GF-D8 (cell line): ENCODE measurements at regions not wholly inside any gene's neighbourhood (a gene's known extent, or its start where the extent isn't known, plus 50 kb on each side); places are given as distances from the start of the nearest gene placed in this dataset.
"Not testable (repeated sequence)": the region's sequence is repeated elsewhere in the genome, so short reads cannot be mapped to it uniquely, and the experiment has no call there.

ENCODE experiments used
- DNase-seq: peaks from one replicate; lab custom pipeline; 2025; lab: John Stamatoyannopoulos, UW

GRCh38 chr17:71782021-71782420 is 338.8 kb upstream of the SOX9 start:
- DNase-seq: not testable (repeated sequence)

DNA sequence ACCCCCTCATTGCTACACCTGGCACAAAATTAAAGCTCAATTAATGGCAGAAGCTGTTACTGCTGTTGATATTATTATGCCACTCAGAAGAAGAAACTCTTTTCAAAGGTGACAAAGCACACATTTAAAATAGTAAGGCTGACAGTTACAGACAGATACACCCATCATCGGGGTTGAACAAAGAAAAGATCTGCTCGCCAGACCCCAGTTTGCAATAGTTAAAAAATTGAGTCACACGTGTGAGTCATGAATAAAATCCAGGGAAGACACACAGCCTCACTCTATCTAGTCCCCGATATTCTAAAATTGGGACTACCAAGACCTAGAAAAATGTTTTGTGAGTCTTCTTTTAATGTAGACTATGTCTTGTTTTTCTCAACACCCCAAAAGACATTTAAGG is 330.0 kb upstream of the SOX9 start:
- no peak for DNase-seq

- DNase-seq: no peak
Observed at GRCh38 chr17:71791311-71791710, 329.5 kb upstream of the SOX9 start.

DNA sequence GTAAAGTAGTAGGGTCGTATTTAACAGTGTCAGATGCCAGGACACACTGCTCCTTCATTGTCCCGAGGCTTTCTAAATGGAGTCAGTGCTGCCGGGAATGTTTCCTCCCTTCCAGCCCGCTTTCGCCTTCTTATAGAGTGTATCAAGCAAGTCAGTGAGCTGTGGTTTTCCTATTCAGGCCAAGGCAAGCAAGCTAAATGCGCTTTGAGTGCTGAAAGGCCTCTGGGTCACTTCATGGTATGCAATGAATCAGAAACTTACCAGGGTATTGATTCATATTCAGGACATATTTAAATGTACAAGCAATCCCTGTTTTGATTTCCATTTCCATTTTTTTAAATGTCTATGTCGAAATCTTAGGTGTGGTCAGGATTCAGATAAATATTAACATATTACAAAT is 327.9 kb upstream of the SOX9 start:
- DNase-seq: no peak

GRCh38 chr17:71793518-71793917 is 327.3 kb upstream of the SOX9 start:
- DNase-seq: no peak

GRCh38 chr17:71798701-71799100 is 322.1 kb upstream of the SOX9 start:
- DNase-seq: no peak

DNA sequence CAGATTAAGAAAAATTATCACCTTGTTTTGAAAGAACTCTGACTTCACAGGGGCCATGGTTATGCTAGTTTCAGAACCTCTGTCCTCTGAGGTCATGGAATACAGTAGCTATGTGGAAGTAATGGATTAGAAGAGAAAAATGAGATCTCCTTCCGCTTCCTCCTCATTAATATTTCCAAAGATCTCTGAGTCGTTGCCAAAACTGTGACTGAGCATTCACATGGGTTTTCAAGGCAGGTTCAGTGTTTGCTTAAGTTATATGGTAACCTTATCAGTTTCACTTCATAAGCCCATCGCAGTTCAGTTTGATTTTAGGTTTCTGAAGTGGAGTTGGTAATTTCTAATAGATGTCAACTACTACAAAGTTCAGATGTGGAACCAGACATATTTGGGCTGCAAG is 321.2 kb upstream of the SOX9 start:
- no peak for DNase-seq

DNA sequence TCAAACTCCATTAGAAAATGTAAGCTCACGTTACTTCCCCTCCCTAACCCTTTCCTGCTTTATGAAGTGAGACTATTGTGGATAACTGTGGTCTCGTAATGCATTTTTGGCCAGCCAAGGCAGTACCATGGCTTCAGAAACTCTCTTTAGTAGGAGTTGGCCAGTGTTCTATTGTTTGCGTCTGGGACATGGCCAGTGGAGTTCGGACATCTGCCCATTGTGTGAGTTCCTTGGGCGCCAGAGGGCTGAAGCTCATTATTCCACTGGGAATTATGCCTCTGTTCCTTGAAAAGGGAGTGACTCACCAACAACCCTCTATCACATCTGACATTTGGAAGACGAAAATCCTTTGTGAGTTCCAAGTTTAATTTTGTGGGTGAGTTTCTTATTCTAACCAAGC is 319.5 kb upstream of the SOX9 start:
- DNase-seq: no peak

GRCh38 chr17:71802663-71803062 is 318.2 kb upstream of the SOX9 start:
- no peak for DNase-seq

DNA sequence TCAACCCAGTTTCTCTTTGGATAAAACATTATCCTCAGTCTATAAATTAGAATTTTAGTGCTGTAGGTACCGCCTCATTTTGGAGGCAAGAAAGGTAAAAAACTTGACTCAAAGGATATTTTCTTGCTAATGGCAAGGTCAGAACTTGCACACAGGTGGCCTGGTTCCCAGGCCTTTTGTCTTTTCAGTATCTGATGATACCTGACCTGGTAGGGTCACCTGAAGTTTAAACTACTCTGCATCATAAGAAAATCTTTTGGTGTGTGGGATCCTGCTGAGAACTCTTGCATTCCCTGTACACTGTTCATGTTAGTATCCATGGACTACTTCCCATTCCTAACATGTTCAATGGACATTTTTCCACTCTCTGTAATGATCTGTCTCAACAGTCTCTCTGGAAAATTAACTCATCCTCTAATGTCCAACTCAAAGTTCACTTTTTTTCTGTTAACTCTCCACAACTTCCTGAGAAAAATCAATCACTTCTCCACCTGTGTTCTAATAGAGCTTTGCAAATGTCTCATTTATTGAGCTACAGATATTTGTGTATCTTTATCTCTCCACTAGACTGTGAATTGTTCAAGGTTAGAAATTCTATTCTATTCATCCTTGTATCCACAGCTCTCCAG is 317.1 kb upstream of the SOX9 start:
- no peak for DNase-seq

DNA sequence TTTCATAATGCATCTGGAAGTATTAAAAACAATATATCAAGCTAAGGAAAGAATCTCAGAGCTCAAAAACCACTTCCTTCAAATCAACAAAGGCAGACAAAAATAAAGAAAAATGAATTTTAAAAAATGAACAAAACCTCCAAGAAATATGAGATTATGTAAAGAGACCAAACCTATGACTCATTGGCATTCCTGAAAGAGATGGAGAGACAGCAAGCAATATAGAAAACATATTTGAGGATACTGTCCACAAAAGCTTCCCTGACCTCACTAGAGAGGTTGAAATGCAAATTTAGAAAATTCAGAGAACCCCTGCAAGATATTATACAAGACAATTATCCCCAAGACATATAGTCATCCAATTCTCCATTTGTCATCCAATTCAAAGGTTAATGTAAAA is 311.3 kb upstream of the SOX9 start:
- DNase-seq: no peak

DNA sequence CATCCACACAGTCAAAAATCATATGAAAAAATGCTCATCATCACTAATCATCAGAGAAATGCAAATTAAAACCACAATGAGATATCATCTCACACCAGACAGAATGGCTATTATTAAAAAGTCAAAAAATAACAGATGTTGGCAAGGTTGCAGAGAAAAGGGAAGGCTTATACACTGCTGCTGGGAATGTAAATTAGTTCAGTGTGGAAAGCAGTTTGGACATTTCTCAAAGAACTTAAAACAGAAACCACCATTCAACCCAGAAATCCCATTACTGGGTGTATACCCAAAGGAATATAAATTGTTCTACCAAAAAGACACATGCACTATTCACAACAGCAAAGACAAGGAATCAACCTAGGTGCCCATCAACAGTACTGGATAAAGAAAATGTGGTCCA is 307.0 kb upstream of the SOX9 start:
- not testable (repeated sequence) for DNase-seq

GRCh38 chr17:71821511-71821910 is 299.3 kb upstream of the SOX9 start:
- no peak for DNase-seq

GRCh38 chr17:71824671-71825070 is 296.1 kb upstream of the SOX9 start:
- DNase-seq: no peak

DNA sequence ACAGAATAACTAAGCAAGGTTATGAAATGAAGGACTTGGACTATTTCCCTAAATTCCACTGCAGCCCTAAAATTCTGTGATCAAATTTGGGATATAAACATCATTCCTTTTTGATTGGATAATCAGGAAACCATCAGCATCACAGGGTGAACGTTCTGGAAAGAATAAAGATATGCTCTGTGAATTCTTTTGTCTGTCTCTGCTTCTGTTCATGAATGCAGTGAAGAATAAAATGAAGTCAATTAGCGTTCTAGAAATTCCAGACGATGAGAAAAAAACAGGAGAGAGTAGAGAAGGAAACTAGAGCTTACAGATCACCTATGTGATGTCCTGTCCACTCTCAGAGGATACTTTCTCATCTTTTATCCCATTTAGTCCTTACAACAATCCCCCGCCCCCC is 295.1 kb upstream of the SOX9 start:
- no peak for DNase-seq

DNA sequence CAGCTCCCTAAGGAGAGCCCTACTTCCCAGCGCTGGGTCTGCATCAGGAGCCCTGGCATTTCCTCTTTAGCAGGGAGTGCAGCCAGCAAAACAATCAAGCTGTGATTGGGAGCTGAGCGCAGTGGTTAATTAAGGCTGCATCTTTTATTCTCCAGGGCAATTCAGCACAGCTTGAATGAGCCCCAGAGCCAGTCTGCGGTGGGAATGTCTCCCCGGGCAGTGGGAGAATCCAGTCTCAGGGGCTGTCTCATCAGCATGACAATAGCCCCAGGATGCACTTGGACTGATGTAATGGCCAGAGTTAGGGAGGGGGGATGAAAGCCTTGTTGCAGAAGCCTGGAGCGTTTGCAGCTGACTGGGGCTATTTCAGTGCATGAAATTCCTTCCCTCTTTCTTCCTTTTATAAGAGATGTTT is 292.6 kb upstream of the SOX9 start:
- DNase-seq: no peak

DNA sequence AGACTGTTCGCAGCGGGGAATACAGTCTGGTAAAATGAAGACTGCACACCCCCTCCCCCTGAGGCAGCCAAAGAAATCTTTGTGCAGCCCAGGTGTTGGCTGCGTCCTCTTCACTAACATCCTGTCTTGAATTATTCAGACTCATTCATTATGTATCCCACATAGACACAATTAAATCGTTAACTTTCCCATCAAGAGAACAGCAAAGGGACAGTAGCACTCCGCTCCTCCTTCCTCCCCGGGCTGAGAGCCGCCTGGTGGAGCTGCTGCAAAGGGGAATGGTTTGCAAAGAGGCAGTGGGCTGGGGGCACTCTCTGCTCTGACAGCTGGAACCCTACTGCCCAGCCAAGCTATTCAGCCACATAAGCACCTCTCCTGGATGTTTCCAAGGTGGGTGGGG is 290.0 kb upstream of the SOX9 start:
- DNase-seq: no peak

DNA sequence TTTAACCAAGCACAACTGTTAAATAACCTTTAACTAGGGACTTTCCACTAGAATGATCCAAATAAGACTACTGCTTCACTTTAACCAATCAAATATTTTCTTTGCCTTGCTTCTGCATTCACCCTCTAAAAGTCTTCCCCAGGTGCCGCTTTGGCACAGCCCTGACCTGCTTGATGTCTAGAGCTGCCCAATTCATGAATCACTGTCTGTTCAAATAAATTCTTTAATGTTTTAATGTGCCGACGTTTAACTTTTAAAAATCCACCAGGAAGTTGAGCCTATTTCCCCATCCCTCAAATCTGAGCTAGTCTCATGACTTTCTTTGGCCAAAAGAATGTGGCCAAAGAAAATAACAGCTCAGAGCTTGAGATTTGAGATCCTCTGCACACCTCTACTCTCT is 277.8 kb upstream of the SOX9 start:
- DNase-seq: no peak

DNA sequence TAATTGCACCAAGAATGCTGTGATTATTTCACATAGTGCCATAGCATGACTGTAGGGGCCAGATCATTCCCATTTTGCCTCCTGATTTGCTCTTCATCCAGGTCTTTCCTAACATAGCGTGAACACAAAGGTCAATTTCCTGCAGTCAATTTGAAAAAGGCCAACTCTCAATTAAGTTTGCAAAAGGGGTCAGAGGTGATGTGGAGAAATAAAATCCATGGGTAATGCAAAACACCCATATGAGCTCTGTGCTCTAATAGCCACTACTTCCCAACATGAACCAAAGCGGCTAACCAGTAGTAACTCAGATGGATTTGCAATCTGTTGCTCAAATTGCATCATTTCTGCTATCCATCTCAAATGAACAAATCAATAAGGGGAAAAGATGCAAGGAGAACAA is 275.5 kb upstream of the SOX9 start:
- DNase-seq: no peak

GRCh38 chr17:71846561-71847110 is 274.2 kb upstream of the SOX9 start:
- DNase-seq: no peak

GRCh38 chr17:71849783-71850768 is 270.7 kb upstream of the SOX9 start:
- DNase-seq: no peak

DNA sequence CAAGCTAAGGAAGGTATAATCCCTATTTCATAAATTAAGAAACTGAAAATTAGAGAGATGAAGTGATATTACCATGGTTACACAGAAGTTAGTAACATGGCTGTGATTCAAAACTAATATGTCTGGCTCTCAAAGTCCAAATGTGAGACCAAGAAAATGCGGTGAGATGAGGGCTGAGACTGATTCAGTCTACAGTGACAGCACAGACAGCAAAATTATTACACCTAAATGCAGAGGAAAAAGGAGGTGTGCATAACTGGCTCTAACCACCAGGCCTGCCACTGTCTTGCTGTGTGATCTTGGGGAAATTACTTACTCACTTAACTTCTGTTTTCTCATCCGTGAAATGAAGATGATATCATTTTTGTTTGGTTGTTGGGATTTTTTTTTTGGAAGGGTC is 270.0 kb upstream of the SOX9 start:
- DNase-seq: no peak

DNA sequence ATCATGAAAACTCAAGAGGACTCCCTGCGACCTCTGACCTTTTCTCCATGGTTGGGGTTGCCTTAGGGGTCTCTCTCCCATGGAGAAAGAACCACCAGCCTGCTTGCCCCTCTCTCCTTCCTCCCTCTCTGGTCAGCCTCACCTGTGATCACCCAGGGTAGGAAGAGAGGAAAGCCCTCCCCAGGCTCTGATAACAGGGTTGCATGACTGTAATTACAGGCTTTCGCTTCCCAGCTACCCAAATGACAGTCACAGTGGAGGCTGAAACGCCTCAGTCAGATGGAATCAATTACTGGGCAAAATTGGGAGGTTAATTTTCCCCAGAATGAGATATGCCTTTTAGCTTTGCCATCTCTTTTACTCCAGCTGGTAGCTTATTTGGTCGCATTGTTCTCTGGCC is 265.8 kb upstream of the SOX9 start:
- no peak for DNase-seq
